ENCODE measurements at regions not wholly inside any gene's neighbourhood (a gene's known extent, or its start where the extent isn't known, plus 50 kb on each side); places are given as distances from the start of the nearest gene placed in this dataset.
"Not testable (repeated sequence)": the region's sequence is repeated elsewhere in the genome, so short reads cannot be mapped to it uniquely, and the experiment has no call there.

- FAIRE-seq (no peak), DNase-seq (ENCODE audit: insufficient read length) (no peak)
- TF ChIP-seq TAF1 (IDR thresholded peaks at IDR 0.05; ENCODE audit: borderline replicate concordance, low read depth, low read length) (no peak), POLR2AphosphoS5 (IDR thresholded peaks at IDR 0.05; ENCODE audit: low read depth, low read length) (no peak), POLR2A (IDR thresholded peaks at IDR 0.05; ENCODE audit: low read depth, low read length) (no peak)
Observed at GRCh38 chr20:2221921-2222320, 73.9 kb upstream of the TGM3 start.

DNA sequence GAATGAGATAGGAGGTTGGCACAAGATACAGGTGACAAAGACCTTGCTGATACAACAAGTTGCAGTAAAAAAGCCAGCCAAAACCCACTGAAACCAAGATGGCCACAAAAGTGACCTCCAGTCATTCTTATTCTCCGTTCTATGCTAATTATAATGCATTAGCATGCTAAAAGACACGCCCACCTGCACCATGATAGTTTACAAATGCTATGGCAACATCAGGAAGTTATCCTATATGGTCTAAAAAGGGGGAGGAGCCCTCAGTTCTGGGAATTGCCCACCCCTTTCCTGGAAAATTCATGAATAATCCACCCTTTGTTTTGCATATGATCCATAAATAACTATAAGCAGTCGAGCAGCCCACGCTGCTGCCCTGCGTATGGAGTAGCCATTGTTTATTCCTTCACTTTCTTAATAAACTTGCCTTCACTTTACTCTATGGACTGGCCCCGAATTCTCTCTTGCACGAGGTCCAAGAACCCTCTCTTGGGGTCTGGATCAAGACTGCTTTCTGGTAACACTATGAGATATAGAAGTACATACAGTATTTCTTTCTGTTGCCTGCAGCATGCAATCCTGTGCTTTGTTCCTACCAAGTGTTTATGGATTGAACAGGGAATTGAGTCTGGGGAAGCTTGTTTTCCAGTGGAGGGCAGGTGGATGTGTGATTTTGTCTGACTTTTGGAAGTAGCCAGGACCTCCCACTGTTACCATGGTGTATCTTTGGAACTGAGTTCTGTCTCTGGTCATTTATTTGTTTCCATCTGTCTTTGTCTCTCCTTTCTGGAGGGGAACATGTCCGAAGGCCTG, 72.0 kb upstream of the TGM3 start:
- TF ChIP-seq POLR2A (IDR thresholded peaks at IDR 0.05; ENCODE audit: low read depth, low read length) (no peak), POLR2AphosphoS5 (IDR thresholded peaks at IDR 0.05; ENCODE audit: low read depth, low read length) (no peak), TAF1 (IDR thresholded peaks at IDR 0.05; ENCODE audit: borderline replicate concordance, low read depth, low read length) (no peak)
- FAIRE-seq (no peak), DNase-seq (ENCODE audit: insufficient read length) (no peak)

DNA sequence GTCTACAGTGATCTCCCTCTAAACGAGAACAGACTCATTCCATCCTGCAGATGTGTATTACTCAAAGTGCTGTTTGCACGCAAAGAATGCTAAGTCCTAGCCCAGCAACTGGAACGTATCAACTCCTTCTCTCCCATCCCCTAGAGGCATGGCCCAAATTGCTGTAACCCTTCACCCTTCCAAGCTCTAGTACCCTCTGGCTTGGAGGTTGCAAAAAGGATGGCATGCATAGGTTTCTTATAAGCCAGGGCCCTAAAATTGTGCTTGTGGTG, 71.5 kb upstream of the TGM3 start:
- TF ChIP-seq TAF1 (IDR thresholded peaks at IDR 0.05; ENCODE audit: borderline replicate concordance, low read depth, low read length) (no peak), POLR2AphosphoS5 (IDR thresholded peaks at IDR 0.05; ENCODE audit: low read depth, low read length) (no peak), POLR2A (IDR thresholded peaks at IDR 0.05; ENCODE audit: low read depth, low read length) (no peak)
- DNase-seq (ENCODE audit: insufficient read length) (no peak), FAIRE-seq (no peak)

DNA sequence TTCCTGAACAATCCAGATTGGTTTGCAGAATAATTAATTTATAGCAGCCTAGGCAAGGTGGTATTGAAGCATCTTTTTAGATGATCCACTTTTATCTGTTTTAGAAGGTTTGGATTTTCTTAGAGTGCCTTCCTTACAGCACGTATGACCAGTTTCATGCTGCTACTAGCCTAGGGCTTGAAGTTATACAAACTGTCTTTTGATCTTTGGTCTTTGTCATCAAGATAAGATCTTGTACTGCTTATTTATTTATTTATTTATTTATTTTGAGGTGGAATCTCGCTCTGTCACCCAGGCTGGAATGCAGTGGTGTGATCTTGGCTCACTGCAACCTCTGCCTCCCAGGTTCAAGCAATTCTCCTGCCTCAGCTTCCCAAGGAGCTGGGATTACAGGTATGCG, 68.5 kb upstream of the TGM3 start:
- DNase-seq (ENCODE audit: insufficient read length); FAIRE-seq: not testable (repeated sequence)

DNA sequence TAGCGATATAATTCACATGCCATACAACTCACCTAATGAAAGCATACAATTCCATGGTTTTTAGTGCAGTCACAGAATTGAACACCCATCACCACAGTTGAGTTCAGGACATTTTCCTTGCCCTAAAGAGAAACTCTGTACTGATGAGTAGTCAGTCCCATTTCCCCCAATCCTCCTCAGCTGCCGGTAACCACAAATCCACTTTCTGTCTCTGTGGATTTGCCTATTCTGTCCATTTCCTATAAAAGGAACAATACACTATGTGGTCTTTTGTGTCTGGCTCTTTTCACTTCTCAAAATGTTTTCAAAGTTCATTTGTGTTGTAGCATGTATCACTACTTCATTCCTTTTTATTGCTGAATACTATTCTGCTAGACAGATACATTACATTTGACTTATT, 67.9 kb upstream of the TGM3 start:
- FAIRE-seq (no peak), DNase-seq (ENCODE audit: insufficient read length) (no peak)
- TF ChIP-seq POLR2A (IDR thresholded peaks at IDR 0.05; ENCODE audit: low read depth, low read length) (no peak), TAF1 (IDR thresholded peaks at IDR 0.05; ENCODE audit: borderline replicate concordance, low read depth, low read length) (no peak), POLR2AphosphoS5 (IDR thresholded peaks at IDR 0.05; ENCODE audit: low read depth, low read length) (no peak)

DNA sequence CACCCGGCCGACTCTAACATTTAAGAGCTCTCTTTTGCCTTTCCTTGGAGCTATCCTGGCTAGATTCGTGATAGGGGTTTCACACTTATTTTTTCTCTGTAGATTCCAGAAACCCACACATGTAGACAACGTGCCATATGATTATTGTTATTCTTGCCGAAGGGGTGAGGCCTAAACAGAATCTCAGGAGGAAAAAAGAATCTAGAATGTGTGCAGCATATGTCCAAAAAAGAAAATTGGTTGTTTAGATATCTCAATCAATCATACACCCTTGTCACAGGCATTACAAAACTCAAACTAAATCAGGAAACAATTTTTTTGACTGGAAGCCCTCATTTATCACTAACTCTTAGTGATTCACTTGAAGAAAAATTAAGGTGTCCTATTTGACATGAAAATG, 66.9 kb upstream of the TGM3 start:
- DNase-seq (ENCODE audit: insufficient read length) (no peak), FAIRE-seq (no peak)
- TF ChIP-seq TAF1 (IDR thresholded peaks at IDR 0.05; ENCODE audit: borderline replicate concordance, low read depth, low read length) (no peak), POLR2AphosphoS5 (IDR thresholded peaks at IDR 0.05; ENCODE audit: low read depth, low read length) (no peak), POLR2A (IDR thresholded peaks at IDR 0.05; ENCODE audit: low read depth, low read length) (no peak)

DNA sequence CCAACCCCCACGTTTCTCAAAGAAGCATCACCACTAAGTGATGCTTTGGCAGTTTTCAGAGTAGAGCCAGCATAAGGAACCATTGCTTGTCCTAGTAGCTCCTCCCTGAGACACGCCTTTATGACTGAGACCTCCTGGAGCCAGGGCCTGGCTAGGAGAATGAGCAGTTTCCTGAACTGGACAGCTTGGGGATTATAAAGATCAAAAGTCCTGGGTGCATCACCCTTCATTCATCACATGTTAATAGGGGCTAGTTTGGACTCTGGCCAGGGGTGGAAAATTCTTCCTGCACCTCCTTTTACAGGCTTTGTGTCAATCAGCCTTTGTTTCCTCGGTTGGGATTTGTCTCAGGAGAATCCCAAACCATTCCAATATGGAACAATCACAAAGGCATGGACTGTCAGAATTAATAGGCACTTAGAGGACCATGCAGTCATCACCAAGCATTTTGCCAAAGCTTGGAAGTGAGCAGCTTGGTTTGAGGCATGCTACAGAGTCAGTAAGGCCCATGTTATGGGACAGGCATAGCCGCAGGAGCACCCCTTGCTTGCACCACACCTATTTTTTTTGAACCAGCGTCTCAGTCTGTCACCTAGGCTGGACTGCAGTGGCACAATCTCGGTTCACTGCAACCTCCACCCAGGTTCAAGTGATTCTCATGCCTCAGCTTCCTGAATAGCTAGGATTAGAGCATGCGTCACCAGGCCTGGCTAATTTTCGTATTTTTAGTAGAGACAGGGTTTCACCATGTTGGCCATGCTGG, 64.9 kb upstream of the TGM3 start:
- TF ChIP-seq POLR2AphosphoS5 (IDR thresholded peaks at IDR 0.05; ENCODE audit: low read depth, low read length) (no peak), POLR2A (IDR thresholded peaks at IDR 0.05; ENCODE audit: low read depth, low read length) (no peak), TAF1 (IDR thresholded peaks at IDR 0.05; ENCODE audit: borderline replicate concordance, low read depth, low read length) (no peak)
- DNase-seq (ENCODE audit: insufficient read length) (no peak), FAIRE-seq (no peak)

GRCh38 chr20:2231701-2232100, 64.1 kb upstream of the TGM3 start:
- TF ChIP-seq POLR2A (IDR thresholded peaks at IDR 0.05; ENCODE audit: low read depth, low read length) (no peak), POLR2AphosphoS5 (IDR thresholded peaks at IDR 0.05; ENCODE audit: low read depth, low read length) (no peak), TAF1 (IDR thresholded peaks at IDR 0.05; ENCODE audit: borderline replicate concordance, low read depth, low read length) (no peak)
- DNase-seq (ENCODE audit: insufficient read length) (no peak), FAIRE-seq (no peak)

- DNase-seq (ENCODE audit: insufficient read length), result no peak
- TF ChIP-seq POLR2A (IDR thresholded peaks at IDR 0.05; ENCODE audit: low read depth, low read length) (no peak), POLR2AphosphoS5 (IDR thresholded peaks at IDR 0.05; ENCODE audit: low read depth, low read length) (no peak), TAF1 (IDR thresholded peaks at IDR 0.05; ENCODE audit: borderline replicate concordance, low read depth, low read length) (no peak)
- FAIRE-seq, result no peak
Observed at GRCh38 chr20:2234598-2235191, 61.1 kb upstream of the TGM3 start.

DNA sequence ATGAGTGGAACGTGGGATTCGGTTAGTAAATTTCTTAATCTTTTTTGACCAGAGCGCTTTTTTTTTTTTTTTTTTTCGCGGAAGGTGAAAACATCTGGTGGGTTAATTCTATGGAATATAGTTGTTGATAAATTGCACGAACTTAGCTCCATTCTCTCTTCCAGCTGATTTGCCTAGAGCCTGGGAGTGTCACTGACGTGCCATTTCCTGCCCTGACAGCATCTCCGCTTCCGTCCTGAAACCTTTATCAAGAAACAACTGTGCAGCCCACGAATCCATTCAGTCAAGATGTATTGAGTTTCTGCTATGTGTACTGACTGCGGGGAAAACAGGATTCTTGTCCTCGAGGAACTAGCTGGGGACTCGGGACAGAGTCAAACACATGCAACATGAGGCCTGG, 59.5 kb upstream of the TGM3 start:
- FAIRE-seq, result no peak
- no peak for DNase-seq (ENCODE audit: insufficient read length)
- no peak for TF ChIP-seq POLR2A (IDR thresholded peaks at IDR 0.05; ENCODE audit: low read depth, low read length)
- TF ChIP-seq POLR2AphosphoS5 (IDR thresholded peaks at IDR 0.05; ENCODE audit: low read depth, low read length), result no peak
- TF ChIP-seq TAF1 (IDR thresholded peaks at IDR 0.05; ENCODE audit: borderline replicate concordance, low read depth, low read length), result no peak

DNA sequence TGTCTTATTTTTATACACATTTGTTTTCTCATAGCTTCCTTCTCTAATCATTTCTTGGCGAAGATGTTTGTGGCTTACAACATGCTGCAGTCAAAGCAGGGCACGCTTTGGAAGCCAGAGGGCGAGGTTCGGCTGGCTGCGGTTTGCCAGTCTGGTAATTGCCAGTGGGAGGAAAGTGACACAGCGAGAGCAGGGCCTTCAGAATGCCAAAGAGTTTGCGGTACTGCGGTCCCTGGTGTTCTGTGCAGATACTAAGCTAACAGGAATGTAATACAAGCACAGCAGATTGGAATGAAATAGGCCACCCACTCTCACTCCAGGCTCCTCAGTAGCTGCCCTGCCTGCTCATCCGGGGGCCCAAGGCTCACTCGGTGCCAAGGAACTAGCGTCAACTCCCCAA, 58.7 kb upstream of the TGM3 start:
- no peak for FAIRE-seq
- no peak for DNase-seq (ENCODE audit: insufficient read length)
- TF ChIP-seq POLR2A (IDR thresholded peaks at IDR 0.05; ENCODE audit: low read depth, low read length) (no peak), POLR2AphosphoS5 (IDR thresholded peaks at IDR 0.05; ENCODE audit: low read depth, low read length) (no peak), TAF1 (IDR thresholded peaks at IDR 0.05; ENCODE audit: borderline replicate concordance, low read depth, low read length) (no peak)

- no peak for TF ChIP-seq TAF1 (IDR thresholded peaks at IDR 0.05; ENCODE audit: borderline replicate concordance, low read depth, low read length)
- TF ChIP-seq POLR2A (IDR thresholded peaks at IDR 0.05; ENCODE audit: low read depth, low read length), result no peak
- no peak for TF ChIP-seq POLR2AphosphoS5 (IDR thresholded peaks at IDR 0.05; ENCODE audit: low read depth, low read length)
- DNase-seq (ENCODE audit: insufficient read length) (no peak), FAIRE-seq (no peak)
Observed at GRCh38 chr20:2238601-2239000, 57.2 kb upstream of the TGM3 start.
